Muscle of leg (tissue), 3 donors: ENCODE measurements at regions not wholly inside any gene's neighbourhood (a gene's known extent, or its start where the extent isn't known, plus 50 kb on each side); places are given as distances from the start of the nearest gene placed in this dataset.

Experiments
- DNase-seq: peaks from one replicate; pipeline ENCODE4 v3.0.0; 2013
- H3K27ac ChIP-seq: one replicate; pipeline ENCODE4 v1.5.1; 2013; ENCODE audit warnings: mild to moderate bottlenecking, low read length, control low read depth
- H3K27me3 ChIP-seq: one replicate; pipeline ENCODE4 v1.6.1; 2013; ENCODE audit warnings: low read length; ENCODE audit not compliant: control insufficient read depth, insufficient read depth
- H3K36me3 ChIP-seq: one replicate; pipeline ENCODE4 v1.6.1; 2013; ENCODE audit warnings: low read length; ENCODE audit not compliant: control insufficient read depth, insufficient read depth
- H3K4me1 ChIP-seq: one replicate; pipeline ENCODE4 v1.6.1; 2013; ENCODE audit warnings: low read length; ENCODE audit not compliant: control insufficient read depth, insufficient read depth
- H3K4me3 ChIP-seq: one replicate; pipeline ENCODE4 v1.5.1; 2013; ENCODE audit warnings: low read length, control low read depth
- H3K9me3 ChIP-seq: replicated peaks from 2 replicates; pipeline ENCODE4 v1.6.1; 2013; ENCODE audit warnings: low read depth, low read length; ENCODE audit not compliant: control insufficient read depth
- WGBS: methylation state at CpG from one replicate; pipeline ENCODE4 v1.1.5; 2013; ENCODE audit warnings: missing lambda C conversion rate; ENCODE audit not compliant: insufficient coverage; 5-methylcytosine and 5-hydroxymethylcytosine counted together

DNA sequence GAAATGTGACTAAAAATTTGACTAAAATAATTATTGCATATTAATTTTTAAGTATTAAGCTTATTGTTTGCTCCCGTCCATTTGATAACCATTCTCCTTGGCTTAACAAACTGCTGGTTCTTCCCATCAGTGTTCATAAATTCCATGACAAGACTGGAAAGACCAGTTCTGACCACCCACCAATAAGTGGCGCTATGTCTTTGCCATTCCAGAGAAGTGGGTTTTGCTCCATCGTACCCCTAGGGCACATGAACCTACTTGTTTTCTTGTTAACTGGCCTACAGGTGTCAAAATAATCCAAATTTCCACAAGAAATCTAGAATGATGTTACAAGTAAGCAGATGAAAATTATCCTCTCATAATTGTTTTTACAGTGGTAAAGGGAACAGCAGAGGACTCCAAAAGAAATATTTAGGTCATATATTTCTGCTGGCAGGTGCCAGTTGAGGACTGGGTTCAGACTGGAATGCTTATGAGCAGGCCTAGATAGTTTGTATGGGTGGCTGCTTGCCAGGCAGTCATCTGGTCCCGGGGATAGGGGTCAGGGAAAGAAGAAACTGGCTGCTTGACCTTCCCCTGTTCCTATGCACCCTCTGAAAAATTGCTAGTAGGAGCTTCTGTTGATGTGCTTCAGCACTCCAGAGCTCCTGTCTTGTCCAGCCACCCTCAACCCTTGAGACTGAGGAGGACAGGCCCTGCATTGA lies 283.1 kb upstream of the ADAMTSL1 start:
- Histone ChIP-seq H3K4me3 (no peak overlapping the region), H3K4me1 (peaks cover 9% of the 10 kb centered on the region), H3K27ac (no peak overlapping the region), H3K9me3 (no peaks in the 10 kb centered on the region), H3K27me3 (no peaks in the 10 kb centered on the region), H3K36me3 (no peaks in the 10 kb centered on the region)
- WGBS: 90% methylated on average over 2 of the region's 4 CpGs
- DNase-seq: peak; percentile 11

DNA sequence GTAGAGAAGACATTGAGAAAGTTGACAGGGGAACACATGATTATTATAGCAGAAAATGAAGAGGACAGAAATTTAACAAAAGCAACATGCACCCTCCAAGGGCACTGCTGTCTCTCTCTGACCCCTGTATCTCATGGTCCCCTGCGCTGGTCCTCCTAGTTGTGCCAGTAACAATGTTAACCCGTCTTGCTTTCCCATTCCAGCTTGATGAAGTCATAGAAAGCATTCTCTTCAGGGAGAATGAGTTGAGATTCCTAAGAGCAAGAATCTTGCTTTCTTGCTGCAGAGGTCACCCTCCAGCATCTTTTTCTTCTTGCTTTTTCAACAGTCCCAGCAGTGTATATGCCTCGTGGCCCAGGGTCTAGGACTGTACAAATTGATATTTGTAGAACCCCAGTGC lies 279.6 kb upstream of the ADAMTSL1 start:
- Histone ChIP-seq H3K9me3 (no peaks in the 10 kb centered on the region), H3K4me1 (peaks cover 6% of the 10 kb centered on the region), H3K27ac (no peak overlapping the region), H3K4me3 (no peak overlapping the region), H3K27me3 (no peaks in the 10 kb centered on the region), H3K36me3 (no peaks in the 10 kb centered on the region)
- DNase-seq: no peak
- WGBS: 30% methylated on average over 2 of the region's 3 CpGs

DNA sequence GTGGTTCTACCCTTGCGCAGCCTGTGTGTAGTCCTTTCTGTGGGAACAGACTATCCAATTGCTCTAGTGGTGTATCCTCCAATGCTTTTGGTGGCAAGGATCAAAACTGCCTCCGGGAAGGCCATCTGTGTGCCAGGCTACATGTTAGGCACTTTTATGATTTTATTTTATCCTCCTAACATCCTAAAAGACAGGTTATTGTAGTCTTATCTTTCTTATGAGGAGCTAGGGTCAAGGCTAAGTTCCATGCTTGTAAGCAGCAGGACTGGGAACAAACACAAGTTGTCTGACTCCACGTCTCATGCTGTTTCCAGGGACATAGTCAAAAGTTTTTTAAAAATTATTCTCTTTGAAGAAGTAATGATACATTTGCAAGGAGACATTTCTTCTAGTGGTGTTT lies 278.7 kb upstream of the ADAMTSL1 start:
- no peak overlapping the region for H3K4me3 ChIP-seq
- H3K4me1 ChIP-seq: peaks cover 6% of the 10 kb centered on the region
- H3K27me3 ChIP-seq: no peaks in the 10 kb centered on the region
- 100% methylated on average over 1 of the region's 3 CpGs for WGBS
- H3K27ac ChIP-seq: no peak overlapping the region
- H3K36me3 ChIP-seq: no peaks in the 10 kb centered on the region
- no peaks in the 10 kb centered on the region for H3K9me3 ChIP-seq
- DNase-seq: no peak

DNA sequence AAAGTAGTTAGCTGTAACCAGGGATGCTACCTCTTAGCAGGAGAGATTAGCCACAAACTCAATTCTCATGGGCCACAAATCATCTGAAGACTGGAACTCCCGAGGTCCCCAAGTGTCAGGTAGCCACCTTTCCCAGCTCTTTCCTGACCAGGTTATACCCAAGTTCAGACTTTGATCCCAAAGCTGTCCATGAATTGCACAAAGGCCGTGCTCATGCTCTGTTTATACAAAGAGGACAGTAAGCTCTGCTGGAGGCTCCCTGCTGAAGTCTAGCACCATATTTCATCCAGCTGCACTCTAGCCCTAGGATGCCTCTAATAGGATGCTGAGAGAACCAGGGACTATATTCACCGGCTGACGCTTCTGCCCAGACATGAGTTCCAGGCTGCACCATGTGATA lies 271.0 kb upstream of the ADAMTSL1 start:
- no peak for DNase-seq
- H3K9me3 ChIP-seq: no peaks in the 10 kb centered on the region
- no peak overlapping the region for H3K27ac ChIP-seq
- H3K27me3 ChIP-seq: no peaks in the 10 kb centered on the region
- H3K36me3 ChIP-seq: no peaks in the 10 kb centered on the region
- H3K4me3 ChIP-seq: no peak overlapping the region
- H3K4me1 ChIP-seq: no peaks in the 10 kb centered on the region
- WGBS: 58% methylated on average over 2 of the region's 4 CpGs

DNA sequence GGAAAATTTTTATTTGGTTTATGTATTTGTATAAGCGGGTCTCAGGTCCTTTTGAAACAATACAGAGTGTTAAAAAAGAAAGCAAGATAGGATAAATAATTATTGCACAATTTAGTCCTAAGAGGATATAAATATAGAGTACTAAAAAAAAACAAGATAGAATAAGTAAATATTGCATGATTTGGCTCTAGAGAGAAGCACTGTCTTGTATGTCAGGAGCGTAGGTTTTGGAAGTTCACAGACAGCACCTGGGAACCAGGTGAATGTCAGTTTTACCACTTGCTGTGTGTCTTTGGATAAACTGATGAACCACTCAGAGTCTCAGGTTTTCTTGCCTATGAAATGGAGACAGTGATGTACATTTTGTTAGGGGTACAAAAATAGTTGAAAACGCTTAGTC lies 266.2 kb upstream of the ADAMTSL1 start:
- Histone ChIP-seq H3K4me3 (no peak overlapping the region), H3K36me3 (no peaks in the 10 kb centered on the region), H3K27me3 (no peaks in the 10 kb centered on the region), H3K9me3 (no peaks in the 10 kb centered on the region), H3K27ac (no peak overlapping the region), H3K4me1 (no peaks in the 10 kb centered on the region)
- DNase-seq: no peak
- WGBS: 88% methylated on average over 1 of the region's 3 CpGs

DNA sequence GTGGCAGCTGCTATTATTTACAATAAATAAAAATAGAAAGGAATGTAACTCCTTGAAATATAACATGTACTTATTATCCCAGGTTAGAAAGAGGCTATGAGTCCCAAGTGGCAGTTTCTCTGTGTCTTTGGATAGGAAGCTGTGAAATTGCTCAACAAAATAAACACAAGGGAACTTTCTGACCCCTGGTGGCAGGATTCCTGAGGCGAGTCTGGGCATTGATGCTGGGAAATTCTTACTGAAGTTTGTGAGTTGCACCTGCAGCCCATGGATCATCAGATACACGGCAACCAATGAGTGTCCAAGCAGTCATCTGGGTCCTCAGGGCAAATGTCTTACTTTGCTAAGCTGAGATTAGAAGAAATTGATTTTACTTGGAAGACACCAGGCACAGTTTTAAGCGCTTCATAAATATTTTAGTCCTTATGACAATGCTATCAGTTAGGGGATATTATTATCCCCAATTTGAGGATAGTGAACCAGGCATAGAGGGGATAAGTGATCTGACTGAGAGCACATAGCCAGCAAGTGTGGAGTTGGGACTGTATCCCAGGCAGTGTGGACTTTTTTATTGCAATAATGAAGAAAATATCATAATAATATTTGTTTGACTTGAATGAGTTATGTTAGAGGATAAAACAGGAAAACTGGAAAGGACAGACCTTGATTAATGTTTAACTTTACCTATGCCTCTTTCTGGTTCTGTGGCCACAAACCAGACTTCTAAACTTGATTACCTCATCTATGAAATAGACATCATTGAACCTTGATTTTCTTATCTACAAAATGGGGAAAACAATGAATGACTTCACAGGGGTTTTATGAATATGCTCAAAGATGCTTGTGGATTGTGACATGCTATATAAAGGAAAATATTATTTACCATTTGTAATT lies 265.5 kb upstream of the ADAMTSL1 start:
- Histone ChIP-seq H3K27ac (no peak overlapping the region), H3K27me3 (no peaks in the 10 kb centered on the region), H3K4me3 (no peak overlapping the region), H3K4me1 (no peaks in the 10 kb centered on the region), H3K9me3 (no peaks in the 10 kb centered on the region), H3K36me3 (no peaks in the 10 kb centered on the region)
- WGBS: 30% methylated on average over 2 of the region's 3 CpGs
- DNase-seq: peak; percentile 76

DNA sequence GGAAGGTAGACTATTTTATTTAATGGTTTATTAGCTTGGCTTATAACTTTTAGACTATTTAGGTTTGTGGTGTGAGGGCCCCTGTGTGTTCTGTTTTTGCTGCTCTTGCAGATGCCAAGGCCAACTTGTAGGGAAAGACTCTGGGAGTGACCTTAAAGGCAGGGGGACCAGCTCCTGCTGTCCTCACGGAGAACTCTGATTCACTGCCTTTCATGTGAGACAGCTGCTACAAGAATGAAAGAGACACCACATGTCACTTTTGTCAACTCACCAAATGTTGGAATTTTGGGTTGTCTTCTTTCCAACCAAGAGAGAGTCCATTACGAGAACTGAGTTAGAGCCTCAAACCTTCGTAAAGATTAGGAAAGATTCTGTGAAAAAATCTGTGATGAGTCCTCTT lies 258.3 kb upstream of the ADAMTSL1 start:
- H3K4me1 ChIP-seq: no peaks in the 10 kb centered on the region

DNA sequence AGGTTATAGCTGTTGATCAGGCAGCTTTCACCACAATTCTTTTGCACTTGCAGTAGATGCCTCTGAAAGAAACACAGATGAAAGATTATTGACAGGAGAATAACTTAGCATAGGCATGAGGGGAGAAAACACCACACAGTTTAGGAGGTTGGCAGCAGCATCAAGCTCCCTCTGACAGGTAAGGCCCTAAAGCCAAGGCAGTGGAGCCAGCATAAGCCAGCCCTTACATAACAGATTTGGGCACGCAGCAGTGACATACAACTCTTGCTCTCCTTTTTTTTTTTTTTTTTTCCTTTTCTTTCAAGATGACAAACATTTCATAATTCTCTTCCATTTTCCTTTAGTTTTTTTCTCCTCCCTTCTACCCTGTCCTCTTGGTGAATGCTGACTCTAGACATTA lies 257.6 kb upstream of the ADAMTSL1 start:
- Histone ChIP-seq H3K27ac (no peak overlapping the region), H3K36me3 (no peaks in the 10 kb centered on the region), H3K4me1 (no peaks in the 10 kb centered on the region), H3K27me3 (no peaks in the 10 kb centered on the region), H3K9me3 (no peaks in the 10 kb centered on the region), H3K4me3 (no peak overlapping the region)
- 90% methylated on average over 1 of the region's 1 CpG for WGBS
- no peak for DNase-seq

More for the DNA sequence above, 258.3 kb upstream of the ADAMTSL1 start:
- 50% methylated on average over 1 of the region's 3 CpGs for whole genome bisulfite sequencing
- DNase-seq: no peak
- Histone ChIP-seq H3K4me3 (no peak overlapping the region), H3K9me3 (no peaks in the 10 kb centered on the region), H3K27me3 (no peaks in the 10 kb centered on the region), H3K36me3 (no peaks in the 10 kb centered on the region), H3K27ac (no peak overlapping the region)

DNA sequence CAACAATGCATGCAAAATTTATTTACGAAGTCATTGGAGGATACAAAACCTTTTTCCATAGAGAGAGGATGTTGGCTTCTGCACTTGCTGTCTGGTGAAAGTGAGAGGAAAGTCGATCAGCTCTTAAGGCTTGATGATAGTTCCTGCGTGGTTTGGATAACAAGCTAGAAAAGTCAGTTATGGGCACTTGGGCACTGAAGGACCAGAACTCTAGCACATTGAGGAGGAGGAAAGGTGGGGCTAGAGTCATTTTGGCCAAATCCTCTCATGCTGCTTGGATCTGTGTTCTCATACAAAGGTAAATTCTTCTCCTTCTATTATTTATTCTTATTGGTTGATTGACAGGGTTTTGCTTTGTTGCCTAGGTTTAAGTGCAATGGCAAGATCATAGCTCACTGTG lies 245.9 kb upstream of the ADAMTSL1 start:
- Histone ChIP-seq H3K4me1 (no peaks in the 10 kb centered on the region), H3K27ac (no peak overlapping the region), H3K9me3 (no peaks in the 10 kb centered on the region), H3K4me3 (no peak overlapping the region), H3K27me3 (no peaks in the 10 kb centered on the region), H3K36me3 (no peaks in the 10 kb centered on the region)
- WGBS: 100% methylated on average over 1 of the region's 3 CpGs
- no peak for DNase-seq

DNA sequence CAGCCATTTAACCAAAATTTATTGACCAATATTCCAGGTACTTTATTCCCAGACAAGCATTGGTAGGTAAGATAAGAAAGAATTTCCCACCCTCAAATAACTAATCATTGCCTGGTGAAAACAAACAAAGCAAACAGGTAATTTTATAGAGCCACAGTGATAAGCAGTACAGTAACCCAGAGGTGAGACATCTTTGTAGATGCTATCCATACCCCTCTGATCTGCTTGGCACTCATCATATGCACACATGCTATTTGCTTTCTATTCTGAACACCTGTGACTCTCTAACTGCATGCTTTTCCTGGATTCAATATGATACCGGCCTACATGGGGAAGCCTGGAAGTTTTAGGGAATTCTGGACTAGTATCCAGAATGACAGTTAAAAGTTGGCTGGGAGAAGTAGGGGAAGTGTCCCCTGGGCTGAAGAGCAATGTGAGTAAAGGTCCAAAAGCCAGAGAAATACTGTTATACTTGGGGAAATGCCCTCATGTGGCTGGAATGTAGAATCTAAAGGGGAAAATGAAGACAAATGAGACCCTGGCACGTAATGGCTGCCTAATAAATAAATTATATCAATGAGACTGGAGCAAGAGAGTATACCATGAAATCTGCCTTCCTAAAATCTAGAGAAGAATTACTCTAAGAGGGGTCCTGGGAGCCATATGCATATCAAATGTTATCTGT lies 243.8 kb upstream of the ADAMTSL1 start:
- Histone ChIP-seq H3K9me3 (no peaks in the 10 kb centered on the region), H3K36me3 (no peaks in the 10 kb centered on the region), H3K4me3 (no peak overlapping the region), H3K27ac (no peak overlapping the region), H3K27me3 (peaks cover 3% of the 10 kb centered on the region), H3K4me1 (no peaks in the 10 kb centered on the region)
- WGBS: 38% methylated on average over 2 of the region's 2 CpGs
- DNase-seq: peak; percentile 44
